HCT116 (cell line): ENCODE measurements at regions not wholly inside any gene's neighbourhood (a gene's known extent, or its start where the extent isn't known, plus 50 kb on each side); places are given as distances from the start of the nearest gene placed in this dataset.

Experiments
- ATAC-seq: fragments of 200-7000 bp; cut with Tn5 transposase; 2 replicates; pipeline ENCODE4 v1.9.1; 2020; ENCODE audit warnings: mild to moderate bottlenecking, moderate library complexity
- BruUV-seq: library from RNA; stranded (reverse); fragments of 400-500 nt; replicated peaks from 2 replicates; lab custom pipeline; 2021; lab: Mats Ljungman, UMichigan
- CTCF ChIA-PET: fragments of 300-600 bp; sonication (Branson Sonifier 250); formaldehyde crosslinking; loops from one replicate; lab custom pipeline; 2021; ENCODE audit warnings: antibody characterized with exemption; lab: Charles Lee
- POLR2A ChIA-PET: fragments of 300-600, 350-600 bp; sonication (Branson Sonifier 250); formaldehyde crosslinking; loops from one replicate; lab custom pipeline; 2021; ENCODE audit warnings: antibody characterized with exemption; lab: Charles Lee
- RAD21 ChIA-PET, 2 experiments: fragments of 300-600 bp; sonication (Branson Sonifier 250); formaldehyde crosslinking; loops; one replicate each; lab custom pipeline; 2023; ENCODE audit warnings: low total read pairs in 2 of 2; ENCODE audit not compliant: uncharacterized antibody in 2 of 2, unreplicated experiment in 2 of 2, low non-redundant PET in 1 of 2; lab: Charles Lee
- DNase-seq: peaks from one replicate; pipeline ENCODE4 v3.0.0-alpha.2; 2010; ENCODE audit warnings: low read depth, low spot score
- H2AFZ ChIP-seq: fragments of 200-600 bp; shearing (Covaris generic), sonication (generic); 2 replicates; pipeline ENCODE4 v1.6.1; 2017; ENCODE audit warnings: low read depth, mixed run types, mixed read lengths, antibody characterized with exemption, low read length; ENCODE audit not compliant: poor library complexity, severe bottlenecking
- H3K27ac ChIP-seq: 2 replicates; pipeline ENCODE4 v1.5.1; 2012; ENCODE audit warnings: low read depth, low read length
- H3K27me3 ChIP-seq: fragments of 200-600 bp; sonication (generic); 2 replicates; pipeline ENCODE4 v1.6.1; 2016; ENCODE audit warnings: mixed run types, low read length, mixed read lengths; ENCODE audit not compliant: insufficient read depth
- H3K36me3 ChIP-seq, 2 experiments: fragments of 200-500 bp in 1 of 2; fragments of 200-600 bp in 1 of 2; sonication (Bioruptor generic) in 1 of 2; sonication (generic) in 1 of 2; 2 replicates each; pipeline versions ENCODE4 v1.5.1 to v1.6.1; 2014 to 2016; ENCODE audit warnings: low read length in 2 of 2, inconsistent platforms in 1 of 2, mixed read lengths in 1 of 2, mixed run types in 1 of 2; ENCODE audit not compliant: insufficient read depth in 2 of 2, control insufficient read depth in 1 of 2
- H3K4me1 ChIP-seq, 2 experiments: fragments of 200-600 bp in 1 of 2; sonication (generic) in 1 of 2; 2 replicates each; pipeline versions ENCODE4 v1.5.1 to v1.6.1; 2012 to 2017; ENCODE audit warnings: low read length in 2 of 2, inconsistent platforms in 1 of 2, mild to moderate bottlenecking in 1 of 2, mixed read lengths in 1 of 2, mixed run types in 1 of 2, moderate library complexity in 1 of 2; ENCODE audit not compliant: insufficient read depth in 2 of 2, control insufficient read depth in 1 of 2
- H3K4me2 ChIP-seq: fragments of 200-600 bp; sonication (generic); 2 replicates; pipeline ENCODE4 v1.6.1; 2017; ENCODE audit warnings: mixed run types, low read length, mixed read lengths
- H3K4me3 ChIP-seq, 2 experiments: fragments of 200-600 bp in 1 of 2; sonication (generic) in 1 of 2; replicated peaks in 1 of 2; 2 replicates each; pipeline ENCODE4 v1.5.1; 2011 to 2016; ENCODE audit warnings: low read length in 2 of 2, control low read depth in 1 of 2, low read depth in 1 of 2, mild to moderate bottlenecking in 1 of 2, mixed read lengths in 1 of 2, mixed run types in 1 of 2
- H3K79me2 ChIP-seq: fragments of 200-600 bp; sonication (generic); 2 replicates; pipeline ENCODE4 v1.6.1; 2017; ENCODE audit warnings: mild to moderate bottlenecking, mixed run types, low read length, moderate library complexity, mixed read lengths; ENCODE audit not compliant: insufficient read depth
- H3K9ac ChIP-seq: fragments of 200-600 bp; sonication (generic); 2 replicates; pipeline ENCODE4 v1.6.1; 2016; ENCODE audit warnings: low read length, mixed read lengths
- H3K9me2 ChIP-seq: fragments of 200-600 bp; sonication (generic), shearing (Covaris generic); 2 replicates; pipeline ENCODE4 v1.6.1; 2017; ENCODE audit warnings: mixed run types, mild to moderate bottlenecking, moderate library complexity; ENCODE audit not compliant: insufficient read depth
- H3K9me3 ChIP-seq, 2 experiments: fragments of 200-500 bp in 1 of 2; fragments of 200-600 bp in 1 of 2; sonication (Bioruptor generic) in 1 of 2; sonication (generic) in 1 of 2; 2 replicates each; pipeline ENCODE4 v1.6.1; 2014 to 2017; ENCODE audit warnings: low read length in 2 of 2, mixed read lengths in 2 of 2, inconsistent platforms in 1 of 2, low read depth in 1 of 2, mild to moderate bottlenecking in 1 of 2, mixed run types in 1 of 2, moderate library complexity in 1 of 2; ENCODE audit not compliant: control insufficient read depth in 1 of 2, insufficient read depth in 1 of 2
- H4K20me1 ChIP-seq: fragments of 200-600 bp; sonication (generic), shearing (Covaris generic); 2 replicates; pipeline ENCODE4 v1.6.1; 2017; ENCODE audit warnings: mixed run types, mild to moderate bottlenecking, moderate library complexity; ENCODE audit not compliant: insufficient read depth
- CBX3 ChIP-seq: IDR thresholded peaks from 2 replicates; pipeline ENCODE4 v1.6.1; 2012; ENCODE audit warnings: low read depth
- CEBPB ChIP-seq: IDR thresholded peaks from 2 replicates; pipeline ENCODE4 v1.6.1; 2012; ENCODE audit warnings: low read depth
- ELF1 ChIP-seq: IDR thresholded peaks from 2 replicates; pipeline ENCODE4 v1.6.1; 2012; ENCODE audit warnings: low read depth, borderline replicate concordance
- FOSL1 ChIP-seq: IDR thresholded peaks from 2 replicates; pipeline ENCODE4 v1.6.1; 2012; ENCODE audit warnings: low read depth
- JUND ChIP-seq: IDR thresholded peaks from 2 replicates; pipeline ENCODE4 v1.6.1; 2012
- POLR2AphosphoS5 ChIP-seq: IDR thresholded peaks from 2 replicates; pipeline ENCODE4 v1.6.1; 2011; ENCODE audit warnings: mild to moderate bottlenecking, low read depth, low read length, moderate library complexity
- RAD21 ChIP-seq: IDR thresholded peaks from 2 replicates; pipeline ENCODE4 v1.6.1; 2012; ENCODE audit warnings: low read depth, mild to moderate bottlenecking
- SIN3A ChIP-seq: IDR thresholded peaks from 2 replicates; pipeline ENCODE4 v1.6.1; 2012; ENCODE audit warnings: low read depth
- SRF ChIP-seq: IDR thresholded peaks from 2 replicates; pipeline ENCODE4 v1.6.1; 2012; ENCODE audit warnings: low read depth
- YY1 ChIP-seq: IDR thresholded peaks from 2 replicates; pipeline ENCODE4 v1.6.1; 2011; ENCODE audit warnings: low read length, low read depth, moderate library complexity, mild to moderate bottlenecking; ENCODE audit not compliant: insufficient replicate concordance; ENCODE audit errors: extremely low read depth
- ZNF274 ChIP-seq: fragments of 200-500 bp; sonication (Bioruptor generic); IDR thresholded peaks from 2 replicates; pipeline ENCODE4 v1.6.1; 2014; ENCODE audit warnings: mild to moderate bottlenecking, low read depth, low read length, inconsistent platforms
- intact Hi-C: fragments of 100-400 bp; cut with micrococcal nuclease; formaldehyde crosslinking; loops from 2 replicates; pipeline ENCODE4 v1.10.0; 2022
- TF ChIP-seq, protein P1 (sequence below): IDR thresholded peaks from 2 replicates; pipeline ENCODE4 v1.6.1; 2012
- TF ChIP-seq, protein P2 (sequence below): IDR thresholded peaks from 2 replicates; pipeline ENCODE4 v1.6.1; 2012

DNA sequence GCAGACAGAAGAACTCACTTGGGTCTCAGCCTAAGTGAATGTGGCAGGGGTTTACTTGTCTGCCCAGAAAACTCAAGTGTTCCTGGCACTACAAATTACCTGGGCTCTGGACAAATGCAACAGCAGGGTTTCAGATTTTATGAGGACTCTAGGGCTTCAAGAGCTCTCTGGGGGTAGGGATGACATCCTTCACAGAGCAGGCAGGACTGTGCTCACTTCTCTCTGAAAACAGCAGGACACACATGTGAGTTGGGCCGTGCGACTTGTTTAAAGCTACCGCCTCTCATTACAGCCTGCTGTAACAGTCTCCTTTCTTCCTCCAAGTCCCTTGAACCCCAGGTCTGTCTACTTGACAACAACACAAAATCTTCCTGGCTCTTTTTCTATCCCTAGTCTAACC lies 212.6 kb downstream of the EN1 start:
- no peak for DNase-seq
- H3K4me3 ChIP-seq = no peak overlapping the region
- TF ChIP-seq CBX3 (no peak), POLR2AphosphoS5 (no peak), SRF (no peak), JUND (no peak), YY1 (no peak), SIN3A (no peak), RAD21 (no peak), ELF1 (no peak), ZNF274 (no peak)
- TF ChIP-seq, protein P1, sequence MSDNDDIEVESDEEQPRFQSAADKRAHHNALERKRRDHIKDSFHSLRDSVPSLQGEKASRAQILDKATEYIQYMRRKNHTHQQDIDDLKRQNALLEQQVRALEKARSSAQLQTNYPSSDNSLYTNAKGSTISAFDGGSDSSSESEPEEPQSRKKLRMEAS = no peak
- POLR2A ChIA-PET = no interaction called here
- H3K36me3 ChIP-seq = no peaks in the 10 kb centered on the region
- ATAC-seq = no peak
- H3K4me1 ChIP-seq = no peaks in the 10 kb centered on the region
- BruUV-seq = no TSS peak
- no peak overlapping the region for H3K9ac ChIP-seq
- CTCF ChIA-PET = no interaction called here
- no peak overlapping the region for H3K4me2 ChIP-seq
- H3K9me2 ChIP-seq = no peaks in the 10 kb centered on the region
- no peaks in the 10 kb centered on the region for H3K79me2 ChIP-seq
- H3K27me3 ChIP-seq = 0 out of 2 replicates have a peak, but pooled peaks cover 10% of the 10 kb centered on the region
- H2AFZ ChIP-seq = no peak overlapping the region
- no peaks in the 10 kb centered on the region for H4K20me1 ChIP-seq
- RAD21 ChIA-PET = no interaction called here
- H3K27ac ChIP-seq = no peak overlapping the region
- H3K9me3 ChIP-seq = no peaks in the 10 kb centered on the region
- intact Hi-C loops = no loop called here

GRCh38 chr2:118633371-118634018 lies 214.0 kb downstream of the EN1 start:
- Histone ChIP-seq H3K27me3 (peaks cover 18% of the 10 kb centered on the region; the same call in 1 of the 2 replicates), H2AFZ (no peak overlapping the region), H3K9ac (no peak overlapping the region), H3K4me2 (no peak overlapping the region), H3K9me2 (no peaks in the 10 kb centered on the region), H3K27ac (no peak overlapping the region), H3K36me3 (no peaks in the 10 kb centered on the region), H3K4me3 (no peak overlapping the region), H4K20me1 (no peaks in the 10 kb centered on the region), H3K9me3 (no peaks in the 10 kb centered on the region), H3K4me1 (no peaks in the 10 kb centered on the region), H3K79me2 (no peaks in the 10 kb centered on the region)
- DNase-seq (no peak), ATAC-seq (no peak)
- no peak for TF ChIP-seq CBX3
- TF ChIP-seq FOSL1 = no peak
- TF ChIP-seq JUND = no peak
- TF ChIP-seq ZNF274 = no peak
- TF ChIP-seq, protein P2, sequence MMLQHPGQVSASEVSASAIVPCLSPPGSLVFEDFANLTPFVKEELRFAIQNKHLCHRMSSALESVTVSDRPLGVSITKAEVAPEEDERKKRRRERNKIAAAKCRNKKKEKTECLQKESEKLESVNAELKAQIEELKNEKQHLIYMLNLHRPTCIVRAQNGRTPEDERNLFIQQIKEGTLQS = no peak
- TF ChIP-seq, protein P1 = no peak
- TF ChIP-seq ELF1 = no peak
- no peak for TF ChIP-seq CEBPB
- no peak for TF ChIP-seq RAD21
- intact Hi-C loops = no loop called here
- no TSS peak for BruUV-seq
- ChIA-PET CTCF (no interaction called here), POLR2A (no interaction called here), RAD21 (no interaction called here)
